IMR-90 (cell line): ENCODE measurements at regions not wholly inside any gene's neighbourhood (a gene's known extent, or its start where the extent isn't known, plus 50 kb on each side); places are given as distances from the start of the nearest gene placed in this dataset.

Experiments
- ATAC-seq: fragments of 200-7000 bp; cut with Tn5 transposase; 2 replicates; pipeline ENCODE4 v1.9.1; 2020; ENCODE audit warnings: low read depth, mild to moderate bottlenecking, moderate library complexity
- BruUV-seq: library from RNA; stranded (reverse); fragments of 400-500 nt; replicated peaks from 2 replicates; lab custom pipeline; 2021; lab: Mats Ljungman, UMichigan
- CTCF ChIA-PET: fragments of 300-600 bp; formaldehyde crosslinking; extraction: SDS; loops from one replicate; lab custom pipeline; 2021; ENCODE audit warnings: antibody characterized with exemption; lab: Yijun Ruan, JAX
- POLR2A ChIA-PET: fragments of 300-600 bp; sonication (Branson Sonifier 250); formaldehyde crosslinking; loops from one replicate; lab custom pipeline; 2022; ENCODE audit warnings: antibody characterized with exemption; ENCODE audit not compliant: unreplicated experiment; lab: Charles Lee
- DNase-seq: peaks from one replicate; pipeline ENCODE4 v3.0.0; 2013
- H2AFZ ChIP-seq: replicated peaks from 2 replicates; pipeline ENCODE3; 2013; ENCODE audit warnings: low read length, mild to moderate bottlenecking; ENCODE audit not compliant: poor library complexity
- H2AK5ac ChIP-seq: 2 replicates; pipeline ENCODE4 v1.6.1; 2013; ENCODE audit warnings: low read depth, low read length, inconsistent platforms
- H2AK9ac ChIP-seq: replicated peaks from 2 replicates; pipeline ENCODE3; 2013; ENCODE audit warnings: mild to moderate bottlenecking, low read depth, low read length, moderate library complexity; ENCODE audit not compliant: poor library complexity
- H2BK120ac ChIP-seq: 2 replicates; pipeline ENCODE4 v1.6.1; 2013; ENCODE audit warnings: low read depth, low read length, inconsistent platforms
- H2BK15ac ChIP-seq: 3 replicates; pipeline ENCODE4 v1.6.1; 2013; ENCODE audit warnings: low read depth, low read length, inconsistent platforms
- H2BK20ac ChIP-seq: 2 replicates; pipeline ENCODE4 v1.6.1; 2013; ENCODE audit warnings: low read depth, mild to moderate bottlenecking, inconsistent platforms, low read length, moderate library complexity
- H2BK5ac ChIP-seq: 2 replicates; pipeline ENCODE4 v1.6.1; 2013; ENCODE audit warnings: mild to moderate bottlenecking, low read depth, low read length, inconsistent platforms; ENCODE audit not compliant: poor library complexity, severe bottlenecking
- H3K14ac ChIP-seq: replicated peaks from 2 replicates; pipeline ENCODE4 v1.6.1; 2013; ENCODE audit warnings: low read depth, low read length, inconsistent platforms
- H3K18ac ChIP-seq: 2 replicates; pipeline ENCODE4 v1.6.1; 2013; ENCODE audit warnings: low read depth, low read length, control low read depth
- H3K23ac ChIP-seq: 2 replicates; pipeline ENCODE4 v1.6.1; 2013; ENCODE audit warnings: low read depth, low read length, inconsistent platforms
- H3K27ac ChIP-seq: 2 replicates; pipeline ENCODE4 v1.5.1; 2013; ENCODE audit warnings: mild to moderate bottlenecking, control low read depth, low read length; ENCODE audit not compliant: insufficient read depth
- H3K27me3 ChIP-seq: 2 replicates; pipeline ENCODE4 v1.6.1; 2013; ENCODE audit warnings: low read length; ENCODE audit not compliant: control insufficient read depth, insufficient read depth
- H3K36me3 ChIP-seq: 2 replicates; pipeline ENCODE4 v1.6.1; 2013; ENCODE audit warnings: low read length, mixed read lengths; ENCODE audit not compliant: control insufficient read depth, insufficient read depth
- H3K4ac ChIP-seq: 2 replicates; pipeline ENCODE4 v1.6.1; 2013; ENCODE audit warnings: low read depth, low read length, inconsistent platforms
- H3K4me1 ChIP-seq: 2 replicates; pipeline ENCODE4 v1.6.1; 2013; ENCODE audit warnings: low read length, mixed read lengths; ENCODE audit not compliant: control insufficient read depth, insufficient read depth
- H3K4me2 ChIP-seq: 2 replicates; pipeline ENCODE4 v1.6.1; 2013; ENCODE audit warnings: low read depth, mild to moderate bottlenecking, control low read depth, low read length, moderate library complexity
- H3K4me3 ChIP-seq: 2 replicates; pipeline ENCODE4 v1.5.1; 2013; ENCODE audit warnings: low read depth, mild to moderate bottlenecking, control low read depth, low read length, moderate library complexity; ENCODE audit not compliant: insufficient read depth
- H3K56ac ChIP-seq: 2 replicates; pipeline ENCODE4 v1.6.1; 2013; ENCODE audit warnings: low read length, inconsistent platforms; ENCODE audit not compliant: insufficient read depth; ENCODE audit errors: extremely low read depth
- H3K79me1 ChIP-seq, 2 experiments: 2 replicates each; pipeline ENCODE4 v1.6.1; 2013; ENCODE audit warnings: low read length in 2 of 2, inconsistent platforms in 1 of 2, low read depth in 1 of 2
- H3K9ac ChIP-seq: 2 replicates; pipeline ENCODE4 v1.6.1; 2013; ENCODE audit warnings: low read depth, low read length, control low read depth
- H3K9me1 ChIP-seq: 2 replicates; pipeline ENCODE4 v1.6.1; 2013; ENCODE audit warnings: low read length, inconsistent platforms; ENCODE audit not compliant: insufficient read depth
- H3K9me3 ChIP-seq: 2 replicates; pipeline ENCODE4 v1.6.1; 2013; ENCODE audit warnings: low read length; ENCODE audit not compliant: control insufficient read depth, insufficient read depth
- H4K20me1 ChIP-seq: 2 replicates; pipeline ENCODE4 v1.6.1; 2013; ENCODE audit warnings: low read length, inconsistent platforms; ENCODE audit not compliant: insufficient read depth
- H4K5ac ChIP-seq: 2 replicates; pipeline ENCODE4 v1.6.1; 2013; ENCODE audit warnings: mild to moderate bottlenecking, low read depth, low read length, control low read depth
- H4K8ac ChIP-seq, 2 experiments: 2 replicates each; pipeline ENCODE4 v1.6.1; 2013; ENCODE audit warnings: low read depth in 2 of 2, low read length in 2 of 2, control low read depth in 1 of 2, inconsistent platforms in 1 of 2
- H4K91ac ChIP-seq: 2 replicates; pipeline ENCODE4 v1.6.1; 2013; ENCODE audit warnings: low read depth, low read length, inconsistent platforms; ENCODE audit not compliant: insufficient read depth
- BHLHE40 ChIP-seq: fragments of 150-350 bp; IDR thresholded peaks from 2 replicates; pipeline ENCODE4 v1.6.1; 2016; ENCODE audit warnings: mild to moderate bottlenecking, low read depth, low read length
- CEBPB ChIP-seq: IDR thresholded peaks from 2 replicates; pipeline ENCODE4 v1.6.1; 2012; ENCODE audit warnings: low read depth, low read length, improper control_type of control experiment
- CHD1 ChIP-seq: IDR thresholded peaks from 2 replicates; pipeline ENCODE4 v1.6.1; 2012; ENCODE audit warnings: low read depth, low read length, improper control_type of control experiment
- CTCF ChIP-seq: conservative IDR thresholded peaks from 2 replicates; pipeline ENCODE4 v1.5.1; 2012; ENCODE audit warnings: mild to moderate bottlenecking, low read depth, low read length, improper control_type of control experiment
- ELK1 ChIP-seq: fragments of 150-350 bp; IDR thresholded peaks from 2 replicates; pipeline ENCODE4 v1.6.1; 2016; ENCODE audit warnings: low read depth, mild to moderate bottlenecking, low read length, moderate library complexity, borderline replicate concordance
- FOS ChIP-seq: fragments of 150-350 bp; IDR thresholded peaks from 2 replicates; pipeline ENCODE4 v1.6.1; 2016; ENCODE audit warnings: low read depth, low read length
- MAFK ChIP-seq: IDR thresholded peaks from 2 replicates; pipeline ENCODE4 v1.6.1; 2012; ENCODE audit warnings: low read depth, low read length, improper control_type of control experiment
- MAZ ChIP-seq: IDR thresholded peaks from 2 replicates; pipeline ENCODE4 v1.6.1; 2012; ENCODE audit warnings: low read depth, mild to moderate bottlenecking, low read length, improper control_type of control experiment, moderate library complexity, borderline replicate concordance
- MXI1 ChIP-seq: IDR thresholded peaks from 2 replicates; pipeline ENCODE4 v1.6.1; 2012; ENCODE audit warnings: low read depth, mild to moderate bottlenecking, low read length, moderate library complexity, borderline replicate concordance
- NFE2L2 ChIP-seq: fragments of 150-350 bp; IDR thresholded peaks from 2 replicates; pipeline ENCODE4 v1.6.1; 2016; ENCODE audit warnings: low read depth, mild to moderate bottlenecking, low read length
- POLR2A ChIP-seq: IDR thresholded peaks from 2 replicates; pipeline ENCODE4 v1.6.1; 2012; ENCODE audit warnings: mild to moderate bottlenecking, low read depth, low read length
- RAD21 ChIP-seq: IDR thresholded peaks from 2 replicates; pipeline ENCODE4 v1.6.1; 2012; ENCODE audit warnings: low read length, improper control_type of control experiment
- RCOR1 ChIP-seq: IDR thresholded peaks from 2 replicates; pipeline ENCODE4 v1.6.1; 2012; ENCODE audit warnings: mild to moderate bottlenecking, low read length, improper control_type of control experiment; ENCODE audit not compliant: insufficient replicate concordance
- RFX5 ChIP-seq: IDR thresholded peaks from 2 replicates; pipeline ENCODE4 v1.8.0; 2012; ENCODE audit warnings: low read depth, mild to moderate bottlenecking, low read length, moderate library complexity
- SMC3 ChIP-seq: fragments of 150-350 bp; IDR thresholded peaks from 2 replicates; pipeline ENCODE4 v1.6.1; 2016; ENCODE audit warnings: low read depth, mild to moderate bottlenecking, antibody characterized with exemption, low read length, moderate library complexity
- USF2 ChIP-seq: fragments of 150-350 bp; IDR thresholded peaks from 2 replicates; pipeline ENCODE4 v1.6.1; 2017; ENCODE audit warnings: mild to moderate bottlenecking, antibody characterized with exemption, low read length, low read depth
- WGBS, 2 experiments: methylation state at CpG; one replicate each; pipeline versions ENCODE4 v1.1.5 to v1.1.7; 2013; ENCODE audit warnings: missing lambda C conversion rate in 2 of 2; ENCODE audit not compliant: insufficient read length in 1 of 2; ENCODE audit errors: extremely low coverage in 2 of 2; 5-methylcytosine and 5-hydroxymethylcytosine counted together
- dilution Hi-C: fragments of 300-500 bp; cut with HindIII; formaldehyde crosslinking; loops from one replicate; pipeline ENCODE4 v1.14.3; 2018; ENCODE audit warnings: low sequenced_read_pairs; ENCODE audit not compliant: unreplicated experiment
- in situ Hi-C: fragments of 300-500 bp; cut with MboI; formaldehyde crosslinking; loops from 3 replicates; pipeline ENCODE4 v1.14.3; 2019; ENCODE audit warnings: low sequenced_read_pairs, inconsistent platforms, mixed read lengths
- intact Hi-C: fragments of 100-400 bp; cut with micrococcal nuclease; formaldehyde crosslinking; loops from 2 replicates; pipeline ENCODE4 v1.10.0; 2022

- Histone ChIP-seq H3K18ac (no peak overlapping the region), H3K9me1 (no peaks in the 10 kb centered on the region), H3K4me1 (no peaks in the 10 kb centered on the region), H2AFZ (no peak overlapping the region), H3K4me3 (no peak overlapping the region), H3K27ac (no peak overlapping the region), H3K4ac (no peak overlapping the region), H4K20me1 (no peaks in the 10 kb centered on the region), H2BK120ac (no peak overlapping the region), H2BK20ac (no peak overlapping the region), H2BK15ac (no peak overlapping the region), H3K23ac (no peak overlapping the region), H2AK5ac (no peak overlapping the region), H2BK5ac (no peak overlapping the region), H3K9me3 (no peaks in the 10 kb centered on the region; the same call in 1 of the 2 replicates), H3K79me1 (no peaks in the 10 kb centered on the region), H3K56ac (no peak overlapping the region), H3K27me3 (no peaks in the 10 kb centered on the region), H3K9ac (no peak overlapping the region), H4K5ac (no peak overlapping the region), H3K36me3 (no peaks in the 10 kb centered on the region), H3K4me2 (no peak overlapping the region), H2AK9ac (no peak overlapping the region), H3K14ac (no peak overlapping the region), H4K8ac (no peak overlapping the region), H4K91ac (no peak overlapping the region)
- ATAC-seq, result no peak
- CTCF ChIA-PET, result interaction anchor here (0.6 kb wide), 1 partner anchor 325 kb away, joined by 4 read pairs; no protein-coding TSS in a partner anchor
- dilution Hi-C loops (no loop called here), in situ Hi-C loops (no loop called here), intact Hi-C loops (no loop called here)
- WGBS, 2 experiments, result no CpG with 5 or more reads among the region's 5 CpGs
- DNase-seq, result no peak
- POLR2A ChIA-PET, result no interaction called here
- BruUV-seq, result no TSS peak
- TF ChIP-seq SMC3 (no peak), CTCF (no peak), NFE2L2 (no peak), RFX5 (no peak), BHLHE40 (no peak), USF2 (no peak), ELK1 (no peak), FOS (no peak), CHD1 (no peak), RCOR1 (no peak), CEBPB (no peak), MAFK (no peak), MAZ (no peak), RAD21 (no peak), POLR2A (no peak), MXI1 (no peak)
These were observed 483.2 kb upstream of the EPHA7 start for GRCh38 chr6:93902517-93902916.
